ENCODE measurements at regions not wholly inside any gene's neighbourhood (a gene's known extent, or its start where the extent isn't known, plus 50 kb on each side); places are given as distances from the start of the nearest gene placed in this dataset.

DNA sequence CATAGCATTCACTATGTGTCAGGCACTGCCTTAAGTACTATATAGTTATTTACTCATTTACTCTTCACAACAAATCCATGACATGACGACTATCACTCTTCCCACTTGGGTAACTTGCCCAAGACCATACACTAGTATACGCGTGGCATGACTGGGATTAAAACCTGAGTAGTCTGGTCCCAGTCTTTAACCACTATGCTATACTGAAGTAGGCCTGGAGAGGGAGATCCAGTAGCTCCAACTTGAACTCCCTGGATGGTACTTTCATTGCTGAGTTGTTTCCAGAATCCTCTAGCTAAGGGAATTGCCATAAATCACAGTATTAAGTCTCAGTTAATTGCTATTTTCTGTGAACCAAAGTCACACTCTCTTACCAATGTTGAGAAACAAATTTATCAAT, 116.2 kb upstream of the LSAMP start:
- no peak for TF ChIP-seq MYC (CRISPR knock-in tag; IDR thresholded peaks at IDR 0.05; ENCODE audit: borderline replicate concordance)
- TF ChIP-seq ZNF747 (CRISPR knock-in tag; IDR thresholded peaks at IDR 0.05; ENCODE audit: borderline replicate concordance), result no peak
- no peak for TF ChIP-seq SAP130 (CRISPR knock-in tag; IDR thresholded peaks at IDR 0.05; ENCODE audit: low read depth)
- no peak for TF ChIP-seq KAT7 (CRISPR knock-in tag; IDR thresholded peaks at IDR 0.05; ENCODE audit: borderline replicate concordance)
- TF ChIP-seq NFE2L1 (CRISPR knock-in tag; IDR thresholded peaks at IDR 0.05; ENCODE audit: borderline replicate concordance), result no peak
- TF ChIP-seq EZH2 (conservative IDR thresholded peaks at IDR 0.05; ENCODE audit: low read depth, low read length), result no peak
- no peak for TF ChIP-seq TERF1 (CRISPR knock-in tag; IDR thresholded peaks at IDR 0.05)
